Effector CD8-positive, alpha-beta T cell (primary cell): ENCODE measurements at regions not wholly inside any gene's neighbourhood (a gene's known extent, or its start where the extent isn't known, plus 50 kb on each side); places are given as distances from the start of the nearest gene placed in this dataset.
"Not testable (repeated sequence)": the region's sequence is repeated elsewhere in the genome, so short reads cannot be mapped to it uniquely, and the experiment has no call there.

Source experiments
- DNase-seq: peaks from one replicate; lab custom pipeline; 2025; lab: John Stamatoyannopoulos, UW

DNA sequence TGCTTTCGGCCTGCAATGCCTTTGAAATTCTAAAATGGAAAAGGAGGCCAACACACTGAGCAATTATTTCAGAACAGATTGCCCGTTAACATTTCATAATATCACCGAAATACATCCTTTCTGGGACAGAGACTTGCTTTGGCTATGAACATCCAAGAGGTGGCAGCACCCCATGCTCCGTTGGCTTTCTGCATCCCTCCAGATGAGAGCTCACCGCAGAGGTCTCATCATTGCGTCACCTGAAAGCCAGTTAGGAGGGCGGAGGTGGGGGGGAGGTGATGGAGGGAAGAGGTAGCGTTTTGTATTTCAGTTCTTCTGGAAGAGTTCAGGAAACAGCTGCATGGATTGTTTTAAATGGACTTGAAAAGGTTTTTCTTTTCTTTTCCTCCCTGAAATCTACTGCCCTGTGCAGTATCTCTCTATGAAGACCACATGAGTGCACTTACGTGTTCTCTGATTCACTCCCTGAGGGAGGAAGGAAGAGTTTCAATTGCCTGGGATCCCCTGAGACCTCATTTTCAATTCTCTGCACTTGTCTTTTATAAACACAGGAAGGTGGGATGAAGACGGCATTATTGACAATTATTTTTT is 166.8 kb upstream of the PGRMC2 start:
- peak; percentile 9 for DNase-seq

DNA sequence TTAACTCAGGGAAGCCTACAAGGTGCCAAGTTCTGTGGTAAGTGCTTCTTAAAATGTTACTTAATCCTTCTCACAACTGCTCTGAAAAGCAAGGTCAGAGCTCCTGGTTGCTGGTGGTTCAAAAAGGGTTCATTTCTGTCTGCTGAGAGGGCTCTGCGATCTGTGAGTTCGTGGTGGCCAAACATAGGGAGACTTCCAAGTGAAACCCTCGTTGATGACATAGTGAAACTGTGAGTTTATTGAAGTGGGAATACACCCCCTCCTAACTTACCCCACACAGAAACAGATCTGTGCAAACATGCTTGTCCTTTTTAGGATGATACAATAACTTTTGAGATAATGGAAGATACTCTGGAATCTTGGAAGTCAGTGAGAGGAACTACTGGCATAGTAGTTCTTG is 164.8 kb upstream of the PGRMC2 start:
- DNase-seq, result no peak

DNA sequence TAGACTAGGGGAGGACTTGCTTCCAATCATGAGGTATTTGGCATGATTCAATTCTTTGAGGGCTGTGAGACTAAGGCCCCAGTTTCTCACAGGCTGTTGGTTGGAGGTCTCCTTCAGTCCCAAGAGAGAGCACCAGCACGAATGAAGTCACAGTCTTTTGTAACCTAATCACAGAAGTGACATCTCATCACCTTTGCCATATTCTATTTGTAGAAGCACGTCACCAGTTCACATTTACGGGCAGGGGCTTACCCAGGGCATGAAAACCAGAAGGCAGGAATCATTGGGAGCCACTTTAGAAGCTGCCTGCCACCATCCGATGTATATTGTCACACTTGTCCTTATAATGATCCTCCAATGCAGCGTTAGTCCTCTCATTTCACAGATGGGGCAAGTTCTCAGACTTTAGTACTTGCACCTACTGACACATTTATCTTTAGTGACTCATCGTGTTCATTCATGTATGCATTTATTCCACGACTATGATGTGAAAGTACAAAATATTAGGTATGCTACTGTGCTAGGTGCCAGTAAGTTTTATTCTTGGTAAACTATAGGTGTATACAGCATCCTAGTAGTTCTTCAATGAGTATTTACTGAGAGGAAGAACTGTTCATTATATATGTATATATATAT is 163.8 kb upstream of the PGRMC2 start:
- no peak for DNase-seq

DNA sequence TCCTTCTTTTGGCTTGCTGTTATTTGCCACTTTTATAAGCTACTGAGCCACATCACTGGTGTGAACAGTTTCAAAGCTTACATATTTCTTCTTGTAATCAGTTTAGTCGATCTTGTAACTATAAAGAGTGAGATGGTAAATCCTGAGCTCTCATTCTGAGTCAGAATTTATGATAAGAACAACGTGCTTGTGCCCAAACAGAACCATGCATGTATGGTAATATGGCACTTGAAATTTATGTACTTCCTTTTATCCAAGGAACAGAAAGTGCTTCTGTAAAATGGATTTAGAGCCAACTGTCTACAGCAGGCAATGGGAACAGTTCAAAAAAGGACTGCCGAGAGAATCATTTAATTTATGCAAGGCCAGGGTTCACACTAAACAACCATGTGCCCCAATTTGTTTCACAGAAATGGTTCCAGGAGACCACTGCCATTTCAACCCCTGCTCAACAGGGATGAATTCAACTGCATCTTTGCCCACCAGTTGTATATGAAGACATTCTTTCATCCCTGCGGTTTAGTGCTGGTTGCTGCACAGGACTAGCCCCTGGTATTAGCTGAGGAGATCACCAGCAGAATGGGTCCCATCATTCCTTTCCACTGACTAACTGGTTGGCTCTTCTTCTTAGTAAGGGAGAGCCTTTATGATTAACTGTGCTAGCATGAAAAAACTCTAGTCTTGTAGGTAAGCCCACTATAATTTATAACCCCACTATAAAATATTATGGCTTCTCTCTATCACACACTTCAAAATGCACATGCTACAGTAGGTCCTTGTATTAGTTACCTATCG is 162.9 kb upstream of the PGRMC2 start:
- DNase-seq, result no peak

DNA sequence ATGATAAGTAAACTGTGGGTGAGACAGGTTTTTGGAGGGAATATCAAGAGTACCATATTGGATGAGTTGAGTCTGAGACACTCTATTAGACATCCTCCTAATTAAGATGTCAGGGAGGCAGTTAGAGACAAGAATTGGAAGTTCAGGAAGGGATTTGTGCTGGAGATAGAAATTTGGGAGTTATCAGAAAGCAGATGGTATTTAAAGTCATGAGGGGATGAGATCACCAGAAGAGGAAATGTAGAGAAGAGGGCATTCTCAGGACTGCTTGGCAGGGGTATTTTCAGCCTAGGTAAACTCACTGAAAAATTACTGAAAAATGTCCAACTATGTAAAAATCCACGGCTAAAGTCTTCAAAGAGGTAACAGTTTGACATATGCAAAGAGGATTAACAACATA is 161.6 kb upstream of the PGRMC2 start:
- no peak for DNase-seq

DNA sequence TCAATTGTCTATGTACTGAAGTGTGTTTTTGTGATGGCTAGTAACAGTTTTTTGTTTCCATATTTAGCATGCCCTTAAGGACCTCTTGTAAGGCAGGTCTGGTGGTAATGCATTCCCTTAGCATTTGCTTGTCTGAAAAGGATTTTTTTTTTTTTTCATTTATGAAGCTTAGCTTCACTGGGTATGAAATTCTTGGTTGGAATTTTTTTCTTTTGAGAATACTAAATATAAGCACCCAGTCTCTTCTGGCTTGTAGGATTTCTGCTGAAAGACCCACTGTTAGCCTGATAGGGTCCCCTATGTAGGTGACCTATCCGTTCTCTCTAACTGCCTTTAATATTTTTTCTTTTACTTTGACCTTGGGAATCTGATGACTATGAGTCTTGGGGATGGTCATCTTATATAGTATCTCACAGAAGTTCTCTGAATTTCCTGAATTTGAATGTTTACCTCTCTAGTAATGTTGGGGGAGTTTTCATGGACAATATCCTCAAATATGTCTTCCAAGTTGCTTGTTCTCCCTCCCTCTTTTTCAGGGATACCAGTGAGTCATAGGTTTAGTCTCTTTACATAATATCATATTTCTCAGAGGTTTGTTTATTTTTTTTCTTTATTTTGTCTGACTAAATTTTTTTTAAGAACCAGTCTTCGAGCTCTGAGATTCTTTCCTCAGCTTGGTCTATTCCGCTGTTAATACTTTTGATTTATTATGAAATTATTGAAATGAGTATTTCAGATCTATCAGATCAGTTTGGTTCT is 157.1 kb upstream of the PGRMC2 start:
- no peak for DNase-seq

DNA sequence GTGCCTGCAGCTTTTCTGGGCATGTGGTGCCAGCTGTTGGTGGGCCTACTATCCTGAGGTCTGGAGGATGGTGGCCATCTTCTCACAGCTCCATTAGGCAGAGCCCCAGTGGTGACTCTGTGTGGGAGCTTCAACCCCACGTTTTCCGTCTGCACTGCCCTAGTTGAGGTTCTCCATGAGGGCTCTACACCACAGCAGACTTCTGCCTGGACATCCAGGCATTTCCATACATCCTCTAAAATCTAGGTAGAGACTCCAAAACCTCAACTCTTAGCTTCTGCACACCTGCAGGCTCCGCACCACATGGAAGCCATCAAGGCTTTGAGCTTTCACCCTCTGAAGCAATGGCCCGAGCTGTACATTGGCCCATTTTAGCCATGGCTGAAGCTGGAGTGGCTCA is 153.3 kb upstream of the PGRMC2 start:
- no peak for DNase-seq

DNA sequence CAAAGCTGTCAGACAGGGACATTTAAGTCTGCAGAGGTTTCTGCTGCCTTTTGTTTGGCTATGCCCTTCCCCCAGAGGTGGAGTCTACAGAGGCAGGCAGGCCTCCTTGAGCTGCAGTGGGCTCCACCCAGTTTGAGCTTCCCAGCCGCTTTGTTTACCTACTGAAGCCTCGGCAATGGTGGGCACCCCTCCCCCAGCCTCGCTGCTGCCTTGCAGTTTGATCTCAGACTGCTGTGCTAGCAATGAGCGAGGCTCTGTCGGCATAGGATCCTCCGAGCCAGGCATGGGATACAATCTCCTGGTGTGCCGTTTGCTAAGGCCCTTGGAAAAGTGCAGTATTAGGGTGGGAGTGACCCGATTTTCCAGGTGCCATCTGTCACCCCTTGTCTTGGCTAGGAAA is 149.4 kb upstream of the PGRMC2 start:
- not testable (repeated sequence) for DNase-seq

DNA sequence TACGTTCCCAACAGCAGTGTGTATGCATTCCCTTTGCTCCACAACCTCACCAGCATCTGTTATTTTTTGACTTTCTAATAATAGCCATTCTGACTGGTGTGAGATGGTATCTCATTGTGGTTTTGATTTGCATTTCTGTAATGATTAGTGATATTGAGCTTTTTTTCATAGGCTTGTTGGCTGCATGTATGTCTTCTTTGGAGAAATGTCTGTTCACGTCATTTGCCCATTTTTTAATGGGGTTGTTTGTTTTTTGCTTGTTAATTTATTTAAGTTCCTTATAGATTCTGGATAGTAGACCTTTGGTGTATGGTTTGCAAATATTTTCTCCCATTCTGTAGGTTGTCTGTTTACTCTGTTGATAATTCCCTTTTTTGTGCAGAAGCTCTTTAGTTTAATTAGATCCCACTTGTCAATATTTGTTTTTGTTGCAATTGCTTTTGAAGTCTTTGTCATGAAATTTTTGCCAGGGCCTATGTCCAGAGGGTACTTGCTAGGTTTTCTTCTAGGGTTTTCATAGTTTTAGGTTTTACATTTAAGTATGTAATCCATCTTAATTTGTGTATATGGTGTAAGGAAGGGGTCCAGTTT is 141.5 kb upstream of the PGRMC2 start:
- DNase-seq, result not testable (repeated sequence)

DNA sequence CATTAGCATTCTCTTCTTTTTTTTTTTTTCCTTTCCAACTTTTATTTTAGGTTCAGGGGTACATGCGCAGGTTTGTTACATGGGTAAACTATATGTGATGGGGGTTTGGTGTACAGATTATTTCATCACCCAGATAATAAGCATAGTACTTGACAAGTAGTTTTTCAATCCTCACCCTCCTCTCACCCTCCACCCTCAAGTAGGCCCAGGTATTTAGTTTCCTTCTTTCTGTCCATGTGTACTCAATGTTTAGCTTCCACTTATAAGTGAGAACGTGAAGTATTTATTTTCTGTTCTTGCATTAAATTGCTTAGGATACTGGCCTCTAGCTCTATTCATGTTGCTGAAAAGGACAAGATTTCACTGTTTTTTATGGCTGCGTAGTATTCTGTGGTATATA is 140.8 kb upstream of the PGRMC2 start:
- no peak for DNase-seq

DNA sequence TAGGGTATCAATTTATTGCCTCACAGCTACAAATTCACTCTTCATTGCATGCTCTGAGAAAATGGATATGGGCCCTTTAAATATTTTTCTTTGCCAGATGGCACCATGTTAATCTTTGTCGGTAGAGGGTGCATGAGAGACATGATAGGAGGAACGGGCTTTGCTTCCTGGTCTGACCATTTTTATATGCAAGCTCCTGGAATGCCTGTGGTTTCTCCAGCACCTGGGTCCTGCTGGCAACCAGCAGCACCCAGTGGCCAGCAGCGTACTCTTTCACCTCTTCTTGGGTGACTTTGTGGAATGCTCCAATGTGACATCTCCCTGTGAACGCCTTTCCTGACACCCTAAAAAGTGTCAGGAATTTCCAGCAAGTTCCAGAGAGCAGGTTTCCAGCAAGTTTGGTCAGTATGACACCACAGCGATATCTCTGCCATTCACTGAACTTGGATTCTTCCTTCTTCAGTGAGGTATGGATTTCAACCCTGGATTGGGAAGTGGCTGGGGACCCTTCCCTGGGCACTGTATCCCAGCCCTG is 140.3 kb upstream of the PGRMC2 start:
- DNase-seq, result no peak

DNA sequence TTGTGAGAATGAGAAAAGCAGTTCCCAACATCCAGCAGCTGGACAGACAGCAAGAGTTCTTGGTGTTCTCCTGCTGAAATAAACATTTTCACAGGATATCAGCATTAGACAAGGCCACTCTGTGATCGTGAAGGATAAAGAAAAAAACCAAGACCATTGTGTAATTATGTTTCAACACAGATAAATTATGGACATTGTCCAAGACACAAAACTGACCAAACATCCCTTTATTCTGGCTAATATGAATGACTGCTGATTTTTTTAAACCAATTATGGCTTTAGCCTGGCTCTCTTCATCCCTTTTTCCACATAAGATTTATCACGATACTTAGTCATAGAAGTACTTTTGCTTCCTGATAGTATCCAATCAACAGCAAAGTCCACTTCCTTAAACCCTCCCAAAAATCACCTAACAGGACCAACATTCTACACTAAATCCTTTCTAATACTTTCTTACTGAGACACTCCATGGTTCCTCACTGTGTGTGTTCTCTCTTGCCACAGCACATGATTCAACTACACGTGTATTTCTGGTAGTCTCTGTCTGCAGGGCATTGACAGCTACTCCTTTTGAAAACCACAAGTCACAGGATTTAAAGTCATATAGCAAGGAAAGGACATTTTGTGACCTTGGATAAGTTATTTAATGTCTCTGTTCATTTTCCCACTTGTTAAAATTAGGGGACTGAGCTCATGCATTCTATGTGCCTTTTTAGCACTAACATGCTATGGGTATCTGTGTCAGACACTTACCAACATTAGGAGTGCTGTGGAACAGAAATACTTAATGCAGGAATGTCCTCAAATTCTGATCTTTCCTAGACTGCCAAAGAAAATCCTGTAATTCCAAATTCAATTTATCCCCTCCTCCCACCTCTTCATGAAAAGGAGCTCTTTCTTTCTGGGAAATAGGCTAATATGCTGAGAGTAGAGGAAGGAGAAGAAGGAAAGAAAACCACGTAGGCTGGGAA is 137.2 kb upstream of the PGRMC2 start:
- no peak for DNase-seq

DNA sequence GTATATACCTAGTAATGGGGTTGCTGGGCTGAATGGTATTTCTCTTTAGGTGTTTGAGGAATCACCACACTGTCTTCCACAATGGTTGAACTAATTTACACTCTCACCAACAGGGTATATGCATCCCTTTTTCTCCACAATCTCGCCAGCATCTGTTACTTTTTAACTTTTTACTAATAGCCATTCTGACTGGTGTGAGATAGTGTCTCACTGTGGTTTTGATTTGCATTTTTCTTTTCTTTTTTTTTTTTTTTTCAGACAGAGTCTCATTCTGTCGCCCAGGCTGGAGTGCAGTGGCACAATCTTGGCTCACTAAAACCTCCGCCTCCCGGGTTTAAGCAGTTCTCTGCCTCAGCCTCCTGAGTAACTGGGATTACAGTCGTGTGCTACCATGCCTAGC is 134.7 kb upstream of the PGRMC2 start:
- DNase-seq, result not testable (repeated sequence)

DNA sequence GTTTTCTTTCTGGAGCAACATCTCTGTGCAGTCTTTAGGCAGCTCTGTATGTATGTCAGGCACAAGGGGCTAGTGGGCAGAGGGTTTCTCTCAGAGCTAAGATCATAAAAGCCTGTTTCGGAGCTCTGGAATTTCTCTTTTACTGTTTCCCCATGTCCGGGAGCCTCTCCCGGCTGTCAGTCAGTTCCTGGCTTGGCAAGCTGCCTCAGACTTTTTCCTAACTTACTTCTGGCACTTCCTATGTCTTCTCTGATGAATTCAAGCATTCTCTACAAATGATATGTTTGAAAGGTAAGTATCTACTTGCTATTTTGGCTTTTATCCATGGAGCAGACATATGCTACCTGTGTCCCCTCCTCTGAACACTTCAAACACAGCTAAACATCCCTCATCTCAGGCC is 129.3 kb upstream of the PGRMC2 start:
- no peak for DNase-seq

DNA sequence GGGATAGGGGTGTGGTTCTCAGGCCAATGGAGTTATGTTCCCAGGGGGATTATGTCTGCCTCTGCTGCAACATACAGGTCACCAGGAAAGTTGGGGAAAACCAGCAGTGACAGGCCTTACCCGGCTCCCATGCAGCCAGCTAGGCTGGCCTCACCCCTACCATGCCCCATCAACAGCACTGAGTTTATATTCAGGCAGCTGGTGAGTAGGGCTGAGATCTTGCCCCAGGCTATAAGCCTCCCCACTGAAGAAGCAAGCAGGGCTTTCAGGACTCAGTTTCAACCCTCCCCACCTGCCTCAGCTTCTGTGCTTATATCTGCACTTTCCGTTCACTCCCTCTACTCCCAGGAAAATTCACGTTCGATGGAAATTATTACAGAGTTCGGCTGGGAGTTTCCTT is 122.4 kb upstream of the PGRMC2 start:
- DNase-seq, result no peak

DNA sequence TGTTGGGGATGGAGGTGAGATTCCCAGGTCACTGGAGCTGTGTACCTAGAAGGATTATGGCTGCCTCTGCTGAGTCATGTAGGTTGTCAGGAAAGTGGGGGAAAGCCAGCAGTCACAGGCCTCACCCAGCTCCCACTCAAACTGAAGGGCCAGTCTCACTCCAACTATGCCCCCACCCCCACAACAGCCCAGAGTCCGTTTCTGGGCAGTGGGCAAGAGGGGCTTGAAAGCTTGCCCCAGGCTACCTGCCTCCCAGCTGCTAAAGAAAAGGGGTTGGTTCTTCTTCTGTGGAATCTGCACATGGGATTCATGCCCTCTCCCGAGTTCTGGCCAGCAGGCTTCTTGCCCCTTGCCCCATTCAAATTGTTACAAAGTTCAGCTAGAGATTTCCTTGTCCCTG is 116.0 kb upstream of the PGRMC2 start:
- DNase-seq, result no peak

DNA sequence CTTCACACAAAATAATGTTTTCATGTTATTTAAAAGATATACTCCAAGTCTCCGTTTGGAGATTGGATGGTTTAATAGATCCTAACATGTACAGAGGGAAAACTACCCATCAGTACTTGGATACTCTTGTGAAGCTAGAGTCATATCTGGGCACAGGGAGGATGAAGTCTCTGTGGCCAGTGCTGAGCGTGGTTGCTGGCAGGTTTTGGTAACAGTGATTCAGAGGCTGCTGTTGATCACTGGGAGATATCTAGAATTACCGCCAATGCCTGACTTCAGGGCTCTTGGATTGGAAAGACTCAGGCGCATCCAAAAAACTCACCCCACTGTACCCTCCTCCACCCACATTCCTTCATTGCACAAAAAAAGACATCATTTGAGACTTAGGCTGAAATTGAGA is 107.2 kb upstream of the PGRMC2 start:
- DNase-seq, result no peak

DNA sequence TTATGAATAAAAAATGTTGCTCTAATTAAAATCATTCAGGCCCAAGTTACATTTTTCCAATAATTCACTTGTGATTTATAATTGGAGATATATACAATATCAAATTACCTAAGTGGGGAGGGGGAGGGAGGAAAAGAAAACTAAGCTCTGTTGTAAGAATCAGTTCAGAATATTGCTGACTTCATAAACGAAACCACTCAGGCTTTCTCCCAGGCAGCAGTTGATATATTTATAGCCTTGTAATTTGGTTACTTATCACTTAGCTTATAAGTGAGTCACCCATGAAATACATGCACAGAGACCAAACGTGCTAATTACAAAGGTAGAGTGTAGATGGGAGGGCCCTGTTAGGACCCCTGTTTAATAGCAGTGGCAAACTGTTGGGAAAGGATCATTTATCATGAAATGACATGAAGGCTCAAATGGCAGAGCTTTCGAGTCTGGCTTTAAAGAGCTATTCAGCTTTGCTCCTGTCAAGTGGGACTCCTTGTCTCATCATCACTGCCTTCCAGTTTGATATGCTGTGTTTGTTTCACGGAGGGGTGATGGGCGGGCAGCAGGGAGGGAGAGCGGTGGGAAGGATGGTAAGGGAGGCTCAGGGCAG is 105.6 kb upstream of the PGRMC2 start:
- no peak for DNase-seq

DNA sequence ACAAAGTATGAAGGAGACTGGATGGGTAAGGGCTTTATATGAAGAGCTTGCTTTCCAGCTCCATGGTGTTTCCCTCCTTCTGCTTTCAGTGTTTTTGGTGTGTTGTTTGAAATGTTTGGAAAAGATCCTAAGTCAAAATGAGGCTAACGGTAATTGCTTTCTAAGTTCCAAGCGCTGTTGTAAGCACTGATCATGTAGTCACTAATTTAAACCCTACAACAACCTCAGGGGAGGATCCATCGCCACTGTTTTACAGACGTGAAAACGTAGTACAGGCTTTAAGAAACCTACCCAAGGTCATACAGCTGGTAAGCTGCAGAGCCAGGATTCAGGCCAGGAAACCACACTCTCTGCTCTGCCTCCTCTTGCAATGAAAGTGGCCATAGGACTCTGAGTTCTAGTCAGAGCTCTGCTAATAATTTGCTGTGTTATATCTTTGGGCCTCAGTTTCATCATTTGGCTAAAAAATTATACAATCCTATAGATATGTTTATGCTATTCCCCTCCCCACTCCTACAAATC is 102.9 kb upstream of the PGRMC2 start:
- DNase-seq, result no peak

DNA sequence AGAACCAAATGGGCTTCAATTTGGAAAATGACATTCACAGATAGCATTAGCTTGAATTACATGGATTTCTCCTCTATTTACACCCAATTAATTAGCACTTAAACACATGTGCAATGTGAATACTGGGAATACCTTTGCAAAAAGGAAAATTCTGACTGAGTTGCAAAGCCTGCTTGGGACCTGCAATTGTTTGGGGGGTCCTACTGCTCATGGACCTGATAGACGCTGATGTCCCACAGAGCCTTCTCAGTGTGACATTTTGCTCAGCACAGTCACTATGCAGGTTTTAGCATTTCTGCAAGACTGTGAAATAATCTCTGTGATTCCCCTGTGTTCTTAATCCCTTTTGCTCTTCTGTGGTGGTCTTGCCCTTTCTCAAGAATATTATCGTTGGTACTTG is 101.2 kb upstream of the PGRMC2 start:
- DNase-seq, result no peak
